Liver (tissue), 7 donors: ENCODE measurements at regions not wholly inside any gene's neighbourhood (a gene's known extent, or its start where the extent isn't known, plus 50 kb on each side); places are given as distances from the start of the nearest gene placed in this dataset.

Experiments
- DNase-seq: peaks from one replicate; pipeline ENCODE4 v3.0.0-alpha.2; 2017; ENCODE audit warnings: low spot score
- H3K27ac ChIP-seq, 2 donors: one replicate each; pipeline ENCODE4 v1.7.0; 2013; ENCODE audit warnings: inconsistent platforms in 2 of 2, low read length in 2 of 2, control low read depth in 1 of 2, low read depth in 1 of 2, mild to moderate bottlenecking in 1 of 2
- H3K27me3 ChIP-seq, 4 donors: one replicate each; pipeline versions ENCODE4 v1.6.1 to v1.7.0; 2013; ENCODE audit warnings: low read length in 3 of 4, inconsistent platforms in 1 of 4, mild to moderate bottlenecking in 1 of 4, moderate library complexity in 1 of 4; ENCODE audit not compliant: control insufficient read depth in 4 of 4, insufficient read depth in 4 of 4
- H3K36me3 ChIP-seq, 4 donors: one replicate each; pipeline versions ENCODE4 v1.6.1 to v1.7.0; 2013; ENCODE audit warnings: low read length in 3 of 4, mild to moderate bottlenecking in 3 of 4, low read depth in 1 of 4, moderate library complexity in 1 of 4; ENCODE audit not compliant: control insufficient read depth in 4 of 4, insufficient read depth in 3 of 4
- H3K4me1 ChIP-seq, 4 donors: one replicate each; pipeline versions ENCODE4 v1.6.1 to v1.7.0; 2013; ENCODE audit warnings: low read length in 3 of 4, mild to moderate bottlenecking in 3 of 4, moderate library complexity in 1 of 4; ENCODE audit not compliant: control insufficient read depth in 4 of 4, insufficient read depth in 4 of 4
- H3K4me3 ChIP-seq, 3 donors: one replicate each; pipeline versions ENCODE4 v1.6.1 to v1.7.0; 2013; ENCODE audit warnings: low read length in 3 of 3, control low read depth in 1 of 3, low read depth in 1 of 3, mild to moderate bottlenecking in 1 of 3
- H3K9ac ChIP-seq, 2 donors: one replicate each; pipeline ENCODE4 v1.7.0; 2013; ENCODE audit warnings: low read length in 2 of 2, mild to moderate bottlenecking in 2 of 2, moderate library complexity in 2 of 2, control low read depth in 1 of 2, low read depth in 1 of 2
- H3K9me3 ChIP-seq, 4 donors: one replicate each; pipeline versions ENCODE4 v1.6.1 to v1.7.0; 2013; ENCODE audit warnings: low read length in 3 of 4; ENCODE audit not compliant: control insufficient read depth in 4 of 4
- ATF3 ChIP-seq: IDR thresholded peaks from 2 replicates; pipeline ENCODE4 v1.6.1; 2016; ENCODE audit warnings: antibody characterized with exemption
- EGR1 ChIP-seq, 2 donors: IDR thresholded peaks; 2 replicates each; pipeline ENCODE4 v1.6.1; 2016 to 2018; ENCODE audit warnings: antibody characterized with exemption in 2 of 2, low read depth in 2 of 2
- FOXA1 ChIP-seq: IDR thresholded peaks from 2 replicates; pipeline ENCODE4 v1.6.1; 2016; ENCODE audit warnings: antibody characterized with exemption
- FOXA2 ChIP-seq: IDR thresholded peaks from 2 replicates; pipeline ENCODE4 v1.6.1; 2016; ENCODE audit warnings: antibody characterized with exemption
- GABPA ChIP-seq, 2 donors: IDR thresholded peaks in 1 of 2; conservative IDR thresholded peaks in 1 of 2; 2 replicates each; pipeline ENCODE4 v1.6.1; 2016; ENCODE audit warnings: antibody characterized with exemption in 2 of 2, mild to moderate bottlenecking in 1 of 2, moderate library complexity in 1 of 2
- HNF4A ChIP-seq, 2 donors: conservative IDR thresholded peaks; 2 replicates each; pipeline ENCODE4 v1.6.1; 2016; ENCODE audit warnings: antibody characterized with exemption in 2 of 2, mild to moderate bottlenecking in 2 of 2
- HNF4G ChIP-seq: IDR thresholded peaks from 2 replicates; pipeline ENCODE4 v1.6.1; 2016; ENCODE audit warnings: antibody characterized with exemption
- JUND ChIP-seq, 2 donors: IDR thresholded peaks; 2 replicates each; pipeline ENCODE4 v1.6.1; 2016; ENCODE audit warnings: antibody characterized with exemption in 2 of 2
- NR2F2 ChIP-seq: IDR thresholded peaks from 2 replicates; pipeline ENCODE4 v1.6.1; 2016; ENCODE audit warnings: antibody characterized with exemption
- RAD21 ChIP-seq, 2 donors: IDR thresholded peaks; 2 replicates each; pipeline ENCODE4 v1.6.1; 2016; ENCODE audit warnings: antibody characterized with exemption in 2 of 2, mild to moderate bottlenecking in 2 of 2
- REST ChIP-seq: IDR thresholded peaks from 2 replicates; pipeline ENCODE4 v1.6.1; 2016; ENCODE audit warnings: antibody characterized with exemption, mild to moderate bottlenecking
- TAF1 ChIP-seq: conservative IDR thresholded peaks from 2 replicates; pipeline ENCODE4 v1.6.1; 2016; ENCODE audit warnings: antibody characterized with exemption, mild to moderate bottlenecking
- YY1 ChIP-seq: IDR thresholded peaks from 2 replicates; pipeline ENCODE4 v1.6.1; 2016; ENCODE audit warnings: antibody characterized with exemption, mild to moderate bottlenecking
- ZBTB33 ChIP-seq: IDR thresholded peaks from 2 replicates; pipeline ENCODE4 v1.6.1; 2016; ENCODE audit warnings: antibody characterized with exemption
- WGBS: extraction: QIAGEN DNeasy Blood & Tissue Kit; methylation state at CpG from one replicate; pipeline ENCODE4 v1.1.7; 2013; 5-methylcytosine and 5-hydroxymethylcytosine counted together
- donor health status: healthy.
- donor health status: healthy.
- donor health status: healthy.
- donor health status: healthy.

GRCh38 chr1:14109276-14109635, 409.3 kb downstream of the PRDM2 start (continued):
- TF ChIP-seq EGR1 (IDR thresholded peaks at IDR 0.05; ENCODE audit: low read depth in 2 of 2) (no peak), HNF4G (no peak), TAF1 (no peak), RAD21 (IDR thresholded peaks at IDR 0.05) (no peak), GABPA (IDR thresholded peaks at IDR 0.05 in 1 of 2, conservative IDR thresholded peaks at IDR 0.05 in 1 of 2) (no peak), FOXA1 (no peak), ZBTB33 (no peak), JUND (IDR thresholded peaks at IDR 0.05) (no peak), HNF4A (conservative IDR thresholded peaks at IDR 0.05) (no peak)

- 79% methylated on average over 2 of the region's 2 CpGs for WGBS
- Histone ChIP-seq H3K36me3 (no peaks in the 10 kb centered on the region), H3K27me3 (no peaks in the 10 kb centered on the region)
Measured at GRCh38 chr1:14110040-14110439, 410.1 kb downstream of the PRDM2 start.

GRCh38 chr1:14111121-14111520, 411.1 kb downstream of the PRDM2 start:
- DNase-seq, result no peak
- Histone ChIP-seq H3K4me1 (no peaks in the 10 kb centered on the region), H3K9ac (no peak overlapping the region), H3K27ac (no peak overlapping the region), H3K36me3 (no peaks in the 10 kb centered on the region), H3K9me3 (no peaks in the 10 kb centered on the region), H3K27me3 (no peaks in the 10 kb centered on the region), H3K4me3 (no peak overlapping the region)
- TF ChIP-seq YY1 (no peak), FOXA2 (no peak), ZBTB33 (no peak), RAD21 (IDR thresholded peaks at IDR 0.05) (no peak), HNF4A (conservative IDR thresholded peaks at IDR 0.05) (no peak), NR2F2 (no peak), TAF1 (no peak), ATF3 (no peak), FOXA1 (no peak), GABPA (IDR thresholded peaks at IDR 0.05 in 1 of 2, conservative IDR thresholded peaks at IDR 0.05 in 1 of 2) (no peak), REST (no peak)
- 63% methylated on average over 5 of the region's 5 CpGs for WGBS

More at GRCh38 chr1:14110040-14110439, 410.1 kb downstream of the PRDM2 start:
- TF ChIP-seq JUND (IDR thresholded peaks at IDR 0.05) (no peak), NR2F2 (no peak), FOXA1 (no peak)
- no peak for DNase-seq
- H3K27ac ChIP-seq, result no peak overlapping the region
- H3K9ac ChIP-seq, result no peak overlapping the region
- peaks cover 0 to 5% (median 0%) of the 10 kb centered on the region in 4 donors for H3K9me3 ChIP-seq
- no peak overlapping the region for H3K4me3 ChIP-seq
- no peaks in the 10 kb centered on the region for H3K4me1 ChIP-seq
